GM19397 (cell line): ENCODE measurements at regions not wholly inside any gene's neighbourhood (a gene's known extent, or its start where the extent isn't known, plus 50 kb on each side); places are given as distances from the start of the nearest gene placed in this dataset.
"Not testable (repeated sequence)": the region's sequence is repeated elsewhere in the genome, so short reads cannot be mapped to it uniquely, and the experiment has no call there.

Source experiments
- ATAC-seq: cut with Tn5 transposase; IDR thresholded peaks from one replicate; pipeline ENCODE4 v1.9.1; 2021; ENCODE audit warnings: mild to moderate bottlenecking, moderate library complexity; ENCODE audit not compliant: unreplicated experiment

- no peak for ATAC-seq
These were observed 55.4 kb upstream of the GRPR start for GRCh38 chrX:16067886-16068515.

- no peak for ATAC-seq
These were observed 59.4 kb upstream of the GRPR start for GRCh38 chrX:16063921-16064320.

GRCh38 chrX:16063141-16063540, 60.2 kb upstream of the GRPR start:
- ATAC-seq, result no peak

GRCh38 chrX:16061296-16061695, 62.1 kb upstream of the GRPR start:
- ATAC-seq, result no peak

- ATAC-seq, result no peak
These were observed 63.1 kb upstream of the GRPR start for GRCh38 chrX:16060252-16060651.

- ATAC-seq, result not testable (repeated sequence)
These were observed 74.2 kb upstream of the GRPR start for GRCh38 chrX:16049126-16049525.

- no peak for ATAC-seq
These were observed 80.4 kb upstream of the GRPR start for GRCh38 chrX:16042980-16043379.

GRCh38 chrX:16039834-16040233, 83.5 kb upstream of the GRPR start:
- ATAC-seq, result no peak

- ATAC-seq, result no peak
These were observed 84.0 kb upstream of the GRPR start for GRCh38 chrX:16039363-16039762.

- ATAC-seq, result no peak
These were observed 90.0 kb upstream of the GRPR start for GRCh38 chrX:16033331-16033730.

GRCh38 chrX:16028576-16028975, 94.8 kb upstream of the GRPR start:
- ATAC-seq, result no peak

GRCh38 chrX:16023790-16024734, 99.3 kb upstream of the GRPR start:
- peak; percentile 91 for ATAC-seq

- ATAC-seq, result no peak
These were observed 100.7 kb upstream of the GRPR start for GRCh38 chrX:16022580-16023200.

GRCh38 chrX:16018291-16018690, 105.1 kb upstream of the GRPR start:
- no peak for ATAC-seq

- ATAC-seq, result no peak
These were observed 109.2 kb upstream of the GRPR start for GRCh38 chrX:16014171-16014570.

- no peak for ATAC-seq
These were observed 111.1 kb upstream of the GRPR start for GRCh38 chrX:16012250-16012649.

- no peak for ATAC-seq
These were observed 117.4 kb upstream of the GRPR start for GRCh38 chrX:16005917-16006316.

GRCh38 chrX:16002185-16002584, 121.2 kb upstream of the GRPR start:
- ATAC-seq, result no peak

- no peak for ATAC-seq
These were observed 125.0 kb upstream of the GRPR start for GRCh38 chrX:15998350-15998749.

- ATAC-seq, result no peak
These were observed 133.6 kb upstream of the GRPR start for GRCh38 chrX:15989716-15990115.

- no peak for ATAC-seq
These were observed 134.3 kb upstream of the AP1S2 start for GRCh38 chrX:15988661-15989603.
